ENCODE measurements at regions not wholly inside any gene's neighbourhood (a gene's known extent, or its start where the extent isn't known, plus 50 kb on each side); places are given as distances from the start of the nearest gene placed in this dataset.

GRCh38 chr6:17227403-17227802 is 53.8 kb upstream of the RBM24 start:
- no peak for DNase-seq
